IPS-15b (cell line): ENCODE measurements at regions not wholly inside any gene's neighbourhood (a gene's known extent, or its start where the extent isn't known, plus 50 kb on each side); places are given as distances from the start of the nearest gene placed in this dataset.

ENCODE experiments used
- H3K27me3 ChIP-seq: one replicate; pipeline ENCODE4 v1.6.1; 2013; ENCODE audit warnings: low read length; ENCODE audit not compliant: control insufficient read depth, insufficient read depth
- H3K36me3 ChIP-seq: one replicate; pipeline ENCODE4 v1.6.1; 2013; ENCODE audit warnings: low read length; ENCODE audit not compliant: control insufficient read depth, insufficient read depth
- H3K4me1 ChIP-seq: one replicate; pipeline ENCODE4 v1.6.1; 2013; ENCODE audit warnings: mild to moderate bottlenecking, low read length; ENCODE audit not compliant: control insufficient read depth, insufficient read depth
- H3K4me3 ChIP-seq: one replicate; pipeline ENCODE4 v1.5.1; 2013; ENCODE audit warnings: low read depth, low read length
- H3K9ac ChIP-seq: one replicate; pipeline ENCODE4 v1.6.1; 2013; ENCODE audit warnings: low read depth, mild to moderate bottlenecking, low read length
- H3K9me3 ChIP-seq: one replicate; pipeline ENCODE4 v1.6.1; 2013; ENCODE audit warnings: mild to moderate bottlenecking, low read length; ENCODE audit not compliant: control insufficient read depth, insufficient read depth

DNA sequence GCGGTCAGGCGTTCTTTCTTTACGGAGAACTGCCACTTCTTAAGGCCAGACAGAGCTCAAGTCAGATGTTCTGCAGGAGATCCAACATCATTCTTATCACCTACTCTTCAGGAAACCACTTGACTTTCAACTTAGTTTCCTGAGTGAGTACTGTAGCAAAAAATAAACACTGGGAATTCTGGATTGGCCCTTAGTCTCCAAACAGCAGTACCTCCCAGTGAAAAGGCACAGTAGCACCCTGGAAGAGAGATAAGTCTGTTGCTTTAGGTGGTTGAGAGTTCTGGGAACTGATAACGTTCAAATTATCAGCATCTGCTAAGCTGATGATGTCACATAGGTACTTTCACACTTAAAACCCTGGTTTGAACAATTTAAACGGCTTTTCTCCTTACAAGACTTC lies 971.8 kb upstream of the TENM4 start:
- Histone ChIP-seq H3K27me3 (no peaks in the 10 kb centered on the region), H3K36me3 (no peaks in the 10 kb centered on the region), H3K9ac (no peak overlapping the region), H3K4me3 (no peak overlapping the region), H3K4me1 (no peaks in the 10 kb centered on the region), H3K9me3 (no peaks in the 10 kb centered on the region)

DNA sequence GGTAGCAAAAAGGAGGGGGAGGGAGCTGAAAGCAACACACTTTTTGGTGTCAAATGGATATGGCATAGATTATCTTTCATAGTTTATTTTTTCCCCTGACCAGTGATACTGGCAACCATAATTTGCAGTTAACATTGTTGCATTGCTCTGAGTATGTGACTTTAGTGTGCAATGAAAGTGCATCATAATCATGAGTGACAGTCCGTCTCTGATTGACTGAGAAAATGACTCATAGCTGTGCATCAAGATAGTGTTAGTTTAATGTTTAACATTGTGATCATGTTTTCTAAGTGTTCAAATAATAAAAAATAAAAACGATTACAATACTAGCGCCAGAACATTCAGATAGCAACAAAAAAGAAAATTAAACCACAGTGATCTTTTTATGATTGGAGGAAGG lies 952.4 kb upstream of the TENM4 start:
- no peaks in the 10 kb centered on the region for H3K4me1 ChIP-seq

DNA sequence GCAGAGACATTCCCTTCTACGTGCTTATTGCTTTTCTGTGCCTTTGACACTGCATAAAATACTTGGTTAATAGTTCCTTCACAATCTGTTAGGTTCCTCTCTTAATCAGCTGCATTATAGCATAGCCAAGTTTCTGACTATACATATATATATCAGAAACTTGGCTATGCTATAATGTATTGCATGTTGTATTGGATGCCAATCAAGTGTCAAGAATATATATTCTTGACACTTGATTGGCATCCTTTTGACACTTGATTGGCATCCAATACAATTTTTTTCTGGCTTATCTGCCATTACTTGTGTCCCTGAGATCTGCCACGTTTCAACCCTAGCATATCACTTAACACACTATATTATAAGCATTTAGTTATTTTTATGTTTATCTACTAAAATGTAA lies 949.7 kb upstream of the TENM4 start:
- Histone ChIP-seq H3K4me1 (no peaks in the 10 kb centered on the region), H3K9me3 (no peaks in the 10 kb centered on the region), H3K4me3 (no peak overlapping the region), H3K36me3 (no peaks in the 10 kb centered on the region), H3K9ac (no peak overlapping the region), H3K27me3 (no peaks in the 10 kb centered on the region)

More for the DNA sequence above, 952.4 kb upstream of the TENM4 start:
- H3K36me3 ChIP-seq, result no peaks in the 10 kb centered on the region
- no peaks in the 10 kb centered on the region for H3K9me3 ChIP-seq
- no peaks in the 10 kb centered on the region for H3K27me3 ChIP-seq
- H3K9ac ChIP-seq, result no peak overlapping the region
- no peak overlapping the region for H3K4me3 ChIP-seq

DNA sequence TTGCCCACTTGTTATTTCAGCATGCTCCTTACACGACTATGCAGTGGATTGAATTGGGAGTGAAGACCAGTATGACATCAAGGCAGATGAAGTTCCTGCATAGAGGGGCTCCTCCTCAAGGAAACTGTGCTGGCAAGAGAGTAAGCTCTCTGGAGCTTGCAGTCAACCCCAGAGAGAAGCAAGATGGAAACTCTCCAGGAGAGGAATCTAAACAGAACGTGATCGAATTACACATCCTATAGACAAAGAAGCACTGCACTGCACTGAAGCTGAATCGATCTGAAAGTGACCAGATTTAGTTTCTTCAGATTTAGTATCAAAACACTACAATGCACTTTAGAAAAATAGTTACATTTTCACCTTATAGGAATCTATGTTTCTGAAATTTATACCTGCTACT lies 947.7 kb upstream of the TENM4 start:
- H3K9me3 ChIP-seq, result no peaks in the 10 kb centered on the region
- no peak overlapping the region for H3K9ac ChIP-seq
- no peaks in the 10 kb centered on the region for H3K4me1 ChIP-seq
- H3K36me3 ChIP-seq, result no peaks in the 10 kb centered on the region
- no peak overlapping the region for H3K4me3 ChIP-seq
- H3K27me3 ChIP-seq, result no peaks in the 10 kb centered on the region

DNA sequence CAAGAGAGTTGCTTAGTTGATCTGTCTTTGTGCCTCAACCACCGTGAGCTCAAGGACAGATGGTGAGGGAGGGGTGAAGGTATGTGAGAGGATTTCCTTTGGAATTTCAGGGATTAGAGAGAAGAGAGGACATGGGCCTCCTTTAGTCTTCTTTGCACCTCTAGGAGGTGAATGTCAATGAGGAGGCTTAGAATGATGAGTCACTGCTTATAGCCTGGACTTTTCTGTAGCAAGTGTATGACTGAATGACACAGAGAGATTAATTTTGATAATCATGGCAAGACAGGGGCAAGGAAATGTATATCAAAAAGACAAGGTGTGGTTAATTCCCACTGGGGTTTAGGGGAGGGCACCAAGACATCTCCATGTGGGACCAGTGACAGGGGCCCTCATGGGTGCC lies 947.3 kb upstream of the TENM4 start:
- no peak overlapping the region for H3K4me3 ChIP-seq
- H3K27me3 ChIP-seq, result no peaks in the 10 kb centered on the region
- no peaks in the 10 kb centered on the region for H3K4me1 ChIP-seq
- H3K9me3 ChIP-seq, result no peaks in the 10 kb centered on the region
- no peak overlapping the region for H3K9ac ChIP-seq
- H3K36me3 ChIP-seq, result no peaks in the 10 kb centered on the region

DNA sequence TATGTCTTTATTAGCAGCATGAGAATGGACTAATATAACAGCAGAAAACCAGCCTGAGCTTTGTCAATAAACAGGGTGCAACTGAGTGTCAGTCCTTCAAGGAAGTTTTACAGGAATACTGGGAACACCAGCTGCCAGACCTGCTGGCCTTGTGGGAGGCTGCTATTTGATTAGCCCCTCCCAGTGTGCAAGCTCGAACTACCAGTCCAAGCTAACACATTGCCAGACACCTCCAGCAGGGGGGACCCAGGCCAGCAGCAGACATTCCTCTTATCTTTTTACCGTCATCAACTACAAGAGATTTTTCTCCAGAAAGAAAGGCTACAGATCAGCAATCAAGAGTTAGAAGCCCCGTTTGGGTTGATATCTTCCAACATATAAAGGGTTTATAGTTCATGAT lies 942.8 kb upstream of the TENM4 start:
- no peaks in the 10 kb centered on the region for H3K27me3 ChIP-seq
- no peaks in the 10 kb centered on the region for H3K9me3 ChIP-seq
- no peak overlapping the region for H3K9ac ChIP-seq
- H3K4me3 ChIP-seq, result no peak overlapping the region
- no peaks in the 10 kb centered on the region for H3K36me3 ChIP-seq
- H3K4me1 ChIP-seq, result peaks cover 13% of the 10 kb centered on the region

DNA sequence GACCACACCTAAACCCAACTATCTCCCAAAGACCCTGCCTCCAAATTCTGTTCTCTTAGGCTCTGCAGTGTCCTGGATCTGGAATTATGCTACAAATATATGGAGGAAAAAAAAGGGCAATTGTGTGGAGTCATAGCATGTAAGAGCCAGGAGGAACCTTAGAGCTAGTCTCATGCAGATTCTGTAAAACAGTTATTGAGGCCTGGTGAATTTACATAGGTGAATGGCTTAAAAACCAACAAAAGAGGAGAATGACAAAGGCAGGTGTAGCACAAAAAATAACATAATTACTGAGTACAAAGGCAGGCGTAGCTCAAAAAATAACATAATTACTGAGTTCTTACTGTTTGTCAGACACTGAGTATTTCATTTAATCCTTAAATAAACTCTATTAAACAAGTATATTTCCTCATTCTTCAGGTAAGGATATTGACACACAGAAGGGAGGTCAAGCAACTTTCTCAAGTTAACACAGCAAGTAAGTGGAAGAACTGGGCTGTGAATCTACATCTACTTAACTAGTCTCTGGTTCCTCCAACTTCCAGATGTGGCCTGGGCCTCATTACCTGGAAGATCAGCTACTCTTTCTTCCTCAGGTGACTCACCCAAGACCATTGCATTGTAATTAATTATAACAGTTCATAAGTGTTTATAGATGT lies 938.9 kb upstream of the TENM4 start:
- Histone ChIP-seq H3K4me3 (no peak overlapping the region), H3K4me1 (peaks cover 13% of the 10 kb centered on the region), H3K9me3 (no peaks in the 10 kb centered on the region), H3K9ac (no peak overlapping the region), H3K27me3 (no peaks in the 10 kb centered on the region), H3K36me3 (no peaks in the 10 kb centered on the region)

DNA sequence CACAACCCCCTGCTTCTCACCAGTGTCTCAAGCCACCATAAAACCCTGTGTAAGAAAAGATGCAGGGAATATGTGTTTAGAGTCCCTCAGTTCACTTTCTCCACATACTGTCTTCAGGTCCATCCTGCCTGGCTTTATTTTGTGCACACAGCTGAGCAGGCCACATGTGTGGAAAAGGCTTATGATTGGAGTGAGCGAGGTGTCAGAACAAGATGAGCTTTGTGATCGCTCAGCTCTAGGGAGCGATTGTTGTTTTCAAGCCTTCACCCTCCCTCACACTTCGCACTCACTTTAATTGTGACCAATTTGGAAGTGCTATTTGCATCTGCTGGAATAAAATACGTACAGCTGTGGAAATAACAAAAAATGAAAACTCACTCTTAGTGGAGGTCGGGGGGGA lies 931.1 kb upstream of the TENM4 start:
- Histone ChIP-seq H3K4me3 (no peak overlapping the region), H3K36me3 (no peaks in the 10 kb centered on the region), H3K4me1 (no peaks in the 10 kb centered on the region), H3K27me3 (no peaks in the 10 kb centered on the region), H3K9me3 (no peaks in the 10 kb centered on the region), H3K9ac (no peak overlapping the region)

DNA sequence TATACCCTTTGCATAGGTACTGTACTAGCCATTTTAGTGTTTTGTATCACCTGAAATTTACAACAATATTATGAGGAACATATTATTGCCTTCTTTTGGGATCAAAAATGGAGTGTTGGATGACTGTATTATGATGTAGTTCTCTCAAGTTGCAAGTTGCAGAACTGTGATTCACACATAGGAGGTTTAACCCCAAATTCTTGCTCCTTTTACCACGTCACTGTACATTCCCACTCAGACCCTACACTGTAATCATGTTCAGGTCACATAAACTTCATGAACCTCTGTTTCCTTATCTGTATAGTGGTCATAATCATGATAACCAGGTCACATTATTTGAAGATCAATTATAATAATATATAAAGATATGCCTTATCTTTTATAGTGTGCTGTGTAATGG lies 925.1 kb upstream of the TENM4 start:
- Histone ChIP-seq H3K9me3 (no peaks in the 10 kb centered on the region), H3K27me3 (no peaks in the 10 kb centered on the region), H3K4me1 (no peaks in the 10 kb centered on the region), H3K4me3 (no peak overlapping the region), H3K36me3 (no peaks in the 10 kb centered on the region), H3K9ac (no peak overlapping the region)

DNA sequence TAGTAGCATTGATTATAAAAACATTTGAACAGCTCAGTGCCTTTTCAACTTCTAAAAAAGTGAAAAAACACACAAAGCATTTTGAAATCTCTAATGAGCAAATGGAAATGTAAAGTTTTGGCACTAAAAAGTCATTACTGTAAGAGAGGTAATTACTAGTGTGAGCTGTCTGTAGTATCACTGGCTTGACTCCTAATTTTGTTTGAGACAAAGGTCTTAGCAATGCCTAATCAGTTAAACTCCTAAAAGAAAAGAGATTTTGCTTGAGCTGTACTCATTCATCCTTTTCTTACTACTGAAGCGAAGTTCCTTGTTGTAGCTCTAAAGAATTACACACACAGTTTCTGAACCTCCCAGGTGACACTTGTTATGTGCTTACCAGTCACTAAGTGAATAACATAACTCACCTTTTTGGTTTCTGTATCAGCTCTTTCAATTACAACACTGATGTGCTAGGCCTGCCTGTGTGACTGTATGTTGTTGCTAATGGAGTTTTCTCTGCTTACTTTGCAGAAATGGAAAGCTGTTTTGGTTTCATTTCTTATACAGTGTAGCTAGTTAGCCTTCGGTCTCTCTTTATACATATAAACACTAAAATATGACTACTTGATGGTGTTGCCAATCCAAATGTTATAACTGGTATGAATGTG lies 924.4 kb upstream of the TENM4 start:
- Histone ChIP-seq H3K9me3 (no peaks in the 10 kb centered on the region), H3K4me3 (no peak overlapping the region), H3K36me3 (no peaks in the 10 kb centered on the region), H3K4me1 (no peaks in the 10 kb centered on the region), H3K27me3 (no peaks in the 10 kb centered on the region), H3K9ac (no peak overlapping the region)

DNA sequence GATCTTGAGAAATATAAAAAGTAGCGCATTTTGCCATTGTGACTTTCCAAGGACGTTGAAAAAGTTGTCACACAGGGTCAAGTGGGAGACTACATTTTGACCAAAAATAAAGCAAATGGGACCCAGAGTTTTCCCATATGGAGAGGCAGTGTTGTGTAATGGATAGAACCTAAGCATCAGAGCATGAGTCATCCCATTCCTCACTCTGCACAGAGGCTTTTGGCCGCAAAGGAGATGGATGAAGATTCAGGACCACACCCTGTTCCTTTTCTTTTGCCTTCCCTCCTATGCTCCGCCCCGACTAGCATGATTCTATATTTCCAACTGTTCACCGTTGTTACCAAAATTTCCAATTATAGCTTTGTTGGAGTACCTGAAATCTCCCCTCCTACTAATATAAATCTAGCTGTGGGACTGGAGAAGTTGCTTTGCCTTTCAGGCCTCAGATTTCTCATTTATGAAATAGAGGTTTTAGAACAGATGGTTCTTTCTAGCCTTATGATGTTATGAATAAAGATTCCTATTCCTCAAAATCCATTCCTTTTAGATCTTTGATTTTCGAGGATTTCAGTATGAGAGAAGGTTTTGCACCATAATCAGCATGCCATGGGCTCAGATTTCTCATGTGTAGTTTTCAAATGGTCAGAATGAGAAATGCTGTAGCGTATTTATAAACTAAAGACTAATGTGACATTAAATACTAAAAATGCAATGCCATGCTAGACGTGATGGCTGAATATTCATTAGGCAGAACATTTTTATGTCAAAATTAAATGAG lies 921.9 kb upstream of the TENM4 start:
- Histone ChIP-seq H3K4me1 (no peaks in the 10 kb centered on the region), H3K36me3 (no peaks in the 10 kb centered on the region)

DNA sequence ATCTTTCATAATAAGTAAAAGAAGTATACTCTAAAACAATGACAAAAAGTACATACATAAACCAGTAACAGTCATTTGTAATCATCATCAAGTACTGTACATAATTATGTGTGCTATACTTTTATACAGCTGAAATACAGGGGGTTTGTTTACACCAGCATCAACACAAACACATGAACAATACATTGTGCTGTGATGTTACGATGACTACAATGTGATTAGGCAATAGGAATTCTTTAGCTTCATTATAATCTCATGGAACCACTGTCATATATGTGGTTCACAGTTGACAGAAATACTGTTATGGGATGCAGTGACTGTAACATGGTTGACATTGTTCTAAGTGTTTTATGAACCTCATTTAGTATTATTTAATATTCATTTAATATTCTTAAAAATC lies 914.4 kb upstream of the TENM4 start:
- Histone ChIP-seq H3K36me3 (no peaks in the 10 kb centered on the region), H3K9me3 (no peaks in the 10 kb centered on the region), H3K4me3 (no peak overlapping the region), H3K27me3 (no peaks in the 10 kb centered on the region), H3K4me1 (no peaks in the 10 kb centered on the region), H3K9ac (no peak overlapping the region)

More for the DNA sequence above, 921.9 kb upstream of the TENM4 start:
- Histone ChIP-seq H3K9me3 (no peaks in the 10 kb centered on the region), H3K27me3 (no peaks in the 10 kb centered on the region), H3K4me3 (no peak overlapping the region), H3K9ac (no peak overlapping the region)
